PFSK-1 (cell line): ENCODE measurements at regions not wholly inside any gene's neighbourhood (a gene's known extent, or its start where the extent isn't known, plus 50 kb on each side); places are given as distances from the start of the nearest gene placed in this dataset.

ENCODE experiments used
- FOXP2 ChIP-seq: optimal IDR thresholded peaks from 2 replicates; pipeline ENCODE3; 2011; ENCODE audit warnings: borderline replicate concordance, control low read depth, inconsistent platforms; ENCODE audit not compliant: insufficient read depth; ENCODE audit errors: extremely low read length, extremely low read depth
- POLR2AphosphoS5 ChIP-seq: IDR thresholded peaks from 2 replicates; pipeline ENCODE4 v1.6.1; 2012; ENCODE audit warnings: low read depth, mild to moderate bottlenecking, control low read depth, low read length, moderate library complexity
- SIN3A ChIP-seq: IDR thresholded peaks from 2 replicates; pipeline ENCODE4 v1.6.1; 2012; ENCODE audit warnings: mild to moderate bottlenecking, low read length, moderate library complexity, borderline replicate concordance; ENCODE audit not compliant: insufficient read depth
- TAF1 ChIP-seq: IDR thresholded peaks from 2 replicates; pipeline ENCODE4 v1.6.1; 2012; ENCODE audit warnings: low read length, control low read depth, borderline replicate concordance; ENCODE audit not compliant: insufficient read depth
- TF ChIP-seq, protein P1 (sequence below), 2 experiments: IDR thresholded peaks; 2 replicates each; pipeline versions ENCODE4 v1.6.1 to v1.8.0; 2011 to 2012; ENCODE audit warnings: low read depth in 2 of 2, low read length in 2 of 2, control low read depth in 1 of 2, inconsistent platforms in 1 of 2, mild to moderate bottlenecking in 1 of 2, moderate library complexity in 1 of 2; ENCODE audit not compliant: insufficient read depth in 1 of 2

DNA sequence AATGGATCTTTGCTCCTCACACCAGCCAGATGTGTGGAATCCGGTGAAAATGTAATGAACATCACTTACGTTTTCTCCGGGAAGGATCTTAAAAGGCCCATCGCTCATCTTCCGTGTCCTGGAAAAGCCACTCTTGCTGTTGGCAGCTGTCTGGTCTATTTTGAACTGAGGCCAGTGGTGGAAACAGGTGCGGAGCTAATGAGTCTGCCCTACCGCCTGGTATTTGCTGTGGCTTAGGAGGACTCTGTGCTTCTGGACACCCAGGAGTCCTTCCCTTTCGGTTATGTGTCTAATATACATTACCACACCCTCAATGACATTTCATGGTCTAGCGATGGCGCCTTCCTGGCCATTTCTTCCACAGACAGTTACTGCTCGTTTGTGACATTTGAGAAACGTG, 264.2 kb upstream of the PREP start:
- TF ChIP-seq SIN3A: no peak
- no peak for TF ChIP-seq POLR2AphosphoS5
- TF ChIP-seq, protein P1, sequence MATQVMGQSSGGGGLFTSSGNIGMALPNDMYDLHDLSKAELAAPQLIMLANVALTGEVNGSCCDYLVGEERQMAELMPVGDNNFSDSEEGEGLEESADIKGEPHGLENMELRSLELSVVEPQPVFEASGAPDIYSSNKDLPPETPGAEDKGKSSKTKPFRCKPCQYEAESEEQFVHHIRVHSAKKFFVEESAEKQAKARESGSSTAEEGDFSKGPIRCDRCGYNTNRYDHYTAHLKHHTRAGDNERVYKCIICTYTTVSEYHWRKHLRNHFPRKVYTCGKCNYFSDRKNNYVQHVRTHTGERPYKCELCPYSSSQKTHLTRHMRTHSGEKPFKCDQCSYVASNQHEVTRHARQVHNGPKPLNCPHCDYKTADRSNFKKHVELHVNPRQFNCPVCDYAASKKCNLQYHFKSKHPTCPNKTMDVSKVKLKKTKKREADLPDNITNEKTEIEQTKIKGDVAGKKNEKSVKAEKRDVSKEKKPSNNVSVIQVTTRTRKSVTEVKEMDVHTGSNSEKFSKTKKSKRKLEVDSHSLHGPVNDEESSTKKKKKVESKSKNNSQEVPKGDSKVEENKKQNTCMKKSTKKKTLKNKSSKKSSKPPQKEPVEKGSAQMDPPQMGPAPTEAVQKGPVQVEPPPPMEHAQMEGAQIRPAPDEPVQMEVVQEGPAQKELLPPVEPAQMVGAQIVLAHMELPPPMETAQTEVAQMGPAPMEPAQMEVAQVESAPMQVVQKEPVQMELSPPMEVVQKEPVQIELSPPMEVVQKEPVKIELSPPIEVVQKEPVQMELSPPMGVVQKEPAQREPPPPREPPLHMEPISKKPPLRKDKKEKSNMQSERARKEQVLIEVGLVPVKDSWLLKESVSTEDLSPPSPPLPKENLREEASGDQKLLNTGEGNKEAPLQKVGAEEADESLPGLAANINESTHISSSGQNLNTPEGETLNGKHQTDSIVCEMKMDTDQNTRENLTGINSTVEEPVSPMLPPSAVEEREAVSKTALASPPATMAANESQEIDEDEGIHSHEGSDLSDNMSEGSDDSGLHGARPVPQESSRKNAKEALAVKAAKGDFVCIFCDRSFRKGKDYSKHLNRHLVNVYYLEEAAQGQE (IDR thresholded peaks at IDR 0.05; ENCODE audit: insufficient read depth in 1 of 2, low read depth in 2 of 2, low read length in 2 of 2): no peak
- no peak for TF ChIP-seq TAF1
- TF ChIP-seq FOXP2: no peak

DNA sequence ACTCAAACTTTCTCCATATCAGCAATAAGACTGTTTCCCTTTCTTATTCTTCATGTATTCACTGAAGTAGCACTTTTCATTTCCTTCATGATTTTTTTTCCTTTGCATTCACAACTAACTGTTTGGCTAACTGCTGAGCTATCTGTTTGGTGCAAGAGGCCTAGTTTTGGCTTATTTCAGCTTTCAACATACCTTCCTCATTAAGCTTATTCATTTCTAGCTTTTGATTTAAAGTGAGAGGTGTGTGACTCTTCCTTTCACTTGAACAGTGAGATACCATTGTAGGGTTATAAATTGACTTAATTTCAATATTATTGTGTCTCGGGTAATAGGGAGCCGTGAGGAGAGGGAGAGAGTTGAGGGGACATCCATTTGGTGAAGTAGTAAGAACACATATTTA, 262.0 kb upstream of the PREP start:
- TF ChIP-seq, protein P1 (IDR thresholded peaks at IDR 0.05; ENCODE audit: insufficient read depth in 1 of 2, low read depth in 2 of 2, low read length in 2 of 2): no peak
- no peak for TF ChIP-seq POLR2AphosphoS5
- TF ChIP-seq TAF1: no peak
- TF ChIP-seq SIN3A: no peak
- TF ChIP-seq FOXP2: no peak

DNA sequence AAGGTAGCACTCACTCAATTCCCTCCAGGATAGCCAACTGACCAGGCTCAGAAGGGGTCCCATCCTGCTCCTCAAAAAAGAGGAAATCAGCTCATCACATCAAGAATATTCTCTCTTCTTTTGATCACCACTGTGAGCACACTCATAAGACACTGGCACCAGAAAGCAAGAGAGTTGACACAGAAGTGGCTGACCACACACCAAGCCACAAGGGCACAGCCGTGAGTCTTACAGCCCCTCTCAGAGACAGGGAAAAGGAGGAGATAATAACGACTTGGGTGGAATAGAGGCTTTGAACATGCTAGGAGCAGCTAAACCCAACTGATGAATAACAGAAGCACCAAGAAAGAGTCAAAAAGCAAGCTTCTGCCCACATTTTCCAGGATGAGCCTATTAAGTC, 249.1 kb upstream of the PREP start:
- no peak for TF ChIP-seq TAF1
- TF ChIP-seq, protein P1 (IDR thresholded peaks at IDR 0.05; ENCODE audit: insufficient read depth in 1 of 2, low read depth in 2 of 2, low read length in 2 of 2): no peak
- no peak for TF ChIP-seq FOXP2
- no peak for TF ChIP-seq SIN3A
- TF ChIP-seq POLR2AphosphoS5: no peak

DNA sequence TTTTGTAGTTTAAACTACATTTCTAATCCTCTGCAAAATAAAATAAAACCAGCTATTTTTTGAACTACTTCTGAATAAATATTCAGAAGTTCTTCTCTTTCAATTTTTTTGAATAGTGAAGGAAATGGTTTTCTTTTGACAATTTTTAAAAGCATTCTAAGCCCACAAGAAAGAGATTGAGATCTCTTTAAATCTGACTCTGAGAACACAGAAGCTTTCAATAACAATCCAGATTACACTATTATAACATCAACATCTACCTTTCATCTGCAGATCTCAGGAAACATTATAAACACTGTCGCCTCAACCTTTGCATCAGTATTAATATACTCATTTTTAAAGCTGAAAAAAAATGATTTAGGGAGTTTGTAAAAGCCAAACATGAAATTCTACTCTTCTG, 247.5 kb upstream of the PREP start:
- TF ChIP-seq SIN3A (no peak), POLR2AphosphoS5 (no peak)
- TF ChIP-seq, protein P1 (IDR thresholded peaks at IDR 0.05; ENCODE audit: insufficient read depth in 1 of 2, low read depth in 2 of 2, low read length in 2 of 2): no peak

DNA sequence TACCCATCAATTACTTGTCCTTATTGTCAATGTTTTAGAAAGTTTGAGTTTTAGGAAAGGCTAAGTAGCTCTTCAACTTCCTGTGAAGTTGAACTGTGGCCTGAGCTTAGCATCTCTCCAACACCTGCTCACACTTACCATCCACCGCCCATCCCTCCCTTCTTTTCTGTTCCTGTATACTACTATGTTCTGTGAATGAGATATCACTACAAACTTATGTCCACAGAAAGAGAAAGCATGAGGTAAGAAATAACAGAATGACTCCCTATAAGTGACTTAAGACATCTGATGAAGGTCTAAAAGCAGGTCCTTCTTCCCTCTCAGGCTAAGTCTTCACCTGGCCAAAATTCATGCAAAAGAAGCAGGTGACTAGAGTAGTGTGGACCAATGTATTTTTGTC, 246.3 kb upstream of the PREP start:
- TF ChIP-seq TAF1 (no peak), POLR2AphosphoS5 (no peak), SIN3A (no peak), FOXP2 (no peak)
- TF ChIP-seq, protein P1 (IDR thresholded peaks at IDR 0.05; ENCODE audit: insufficient read depth in 1 of 2, low read depth in 2 of 2, low read length in 2 of 2): no peak
